ENCODE measurements at regions not wholly inside any gene's neighbourhood (a gene's known extent, or its start where the extent isn't known, plus 50 kb on each side); places are given as distances from the start of the nearest gene placed in this dataset.

DNA sequence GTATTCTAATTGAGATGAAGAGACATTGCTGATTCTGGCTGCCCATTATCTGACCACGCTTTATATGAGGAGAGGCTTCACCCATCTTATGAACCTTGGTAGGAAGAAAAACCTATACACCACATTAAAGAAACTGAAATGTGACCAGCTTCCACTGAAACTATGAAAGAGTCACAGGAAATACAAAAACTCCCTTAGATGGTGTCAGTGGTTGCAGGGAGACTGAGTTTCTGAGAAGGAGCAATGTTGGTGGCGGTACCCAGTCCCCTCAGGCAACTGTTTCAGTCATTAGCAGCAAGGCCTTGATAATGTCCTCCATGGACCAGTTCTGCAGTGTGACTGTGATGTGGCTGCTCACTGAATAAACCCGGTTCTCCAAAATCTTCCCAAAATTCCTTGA is 110.5 kb upstream of the FTMT start:
- Histone ChIP-seq H3K36me3 (no peaks in the 10 kb centered on the region), H3K27me3 (no peaks in the 10 kb centered on the region), H3K27ac (no peak overlapping the region), H3K4me1 (no peaks in the 10 kb centered on the region), H3K9me3 (no peaks in the 10 kb centered on the region), H3K4me3 (no peak overlapping the region)
- no peak for ATAC-seq
- no peak for TF ChIP-seq EP300 (IDR thresholded peaks at IDR 0.05)
- no peak for TF ChIP-seq POLR2AphosphoS5 (IDR thresholded peaks at IDR 0.05)
- TF ChIP-seq, protein P1, sequence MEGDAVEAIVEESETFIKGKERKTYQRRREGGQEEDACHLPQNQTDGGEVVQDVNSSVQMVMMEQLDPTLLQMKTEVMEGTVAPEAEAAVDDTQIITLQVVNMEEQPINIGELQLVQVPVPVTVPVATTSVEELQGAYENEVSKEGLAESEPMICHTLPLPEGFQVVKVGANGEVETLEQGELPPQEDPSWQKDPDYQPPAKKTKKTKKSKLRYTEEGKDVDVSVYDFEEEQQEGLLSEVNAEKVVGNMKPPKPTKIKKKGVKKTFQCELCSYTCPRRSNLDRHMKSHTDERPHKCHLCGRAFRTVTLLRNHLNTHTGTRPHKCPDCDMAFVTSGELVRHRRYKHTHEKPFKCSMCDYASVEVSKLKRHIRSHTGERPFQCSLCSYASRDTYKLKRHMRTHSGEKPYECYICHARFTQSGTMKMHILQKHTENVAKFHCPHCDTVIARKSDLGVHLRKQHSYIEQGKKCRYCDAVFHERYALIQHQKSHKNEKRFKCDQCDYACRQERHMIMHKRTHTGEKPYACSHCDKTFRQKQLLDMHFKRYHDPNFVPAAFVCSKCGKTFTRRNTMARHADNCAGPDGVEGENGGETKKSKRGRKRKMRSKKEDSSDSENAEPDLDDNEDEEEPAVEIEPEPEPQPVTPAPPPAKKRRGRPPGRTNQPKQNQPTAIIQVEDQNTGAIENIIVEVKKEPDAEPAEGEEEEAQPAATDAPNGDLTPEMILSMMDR (IDR thresholded peaks at IDR 0.05), result no peak
- no peak for TF ChIP-seq POLR2A (IDR thresholded peaks at IDR 0.05)
- 95 to 100% methylated on average over 1 to 3 of the region's 3 CpGs for WGBS, 2 donors (ENCODE audit: low coverage in 1 of 2)

DNA sequence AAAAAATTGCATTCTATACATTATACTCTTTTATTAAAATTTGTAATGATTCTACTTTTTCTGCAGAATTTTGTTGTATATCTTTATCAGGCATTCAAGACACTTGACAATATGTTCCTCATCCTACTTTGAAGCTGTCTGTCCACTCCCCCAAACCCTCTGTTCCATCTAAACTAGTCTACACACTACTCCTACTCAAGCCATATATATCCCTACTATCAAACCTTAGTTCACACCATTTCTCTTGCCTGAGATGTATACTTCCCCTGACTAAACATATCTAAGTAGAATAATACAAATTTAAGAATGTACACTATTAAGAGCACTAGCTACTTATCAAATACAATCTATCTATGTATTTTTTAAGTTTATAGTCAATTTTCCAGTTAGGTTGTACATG is 107.1 kb upstream of the FTMT start:
- H3K27ac ChIP-seq, result no peak overlapping the region
- ATAC-seq, result no peak
- H3K36me3 ChIP-seq, result no peaks in the 10 kb centered on the region
- no peaks in the 10 kb centered on the region for H3K9me3 ChIP-seq
- H3K4me1 ChIP-seq, result no peaks in the 10 kb centered on the region
- H3K4me3 ChIP-seq, result no peak overlapping the region
- no peaks in the 10 kb centered on the region for H3K27me3 ChIP-seq
- TF ChIP-seq, protein P1 (IDR thresholded peaks at IDR 0.05), result no peak
- TF ChIP-seq POLR2AphosphoS5 (IDR thresholded peaks at IDR 0.05), result no peak
- TF ChIP-seq POLR2A (IDR thresholded peaks at IDR 0.05), result no peak
- TF ChIP-seq EP300 (IDR thresholded peaks at IDR 0.05), result no peak

DNA sequence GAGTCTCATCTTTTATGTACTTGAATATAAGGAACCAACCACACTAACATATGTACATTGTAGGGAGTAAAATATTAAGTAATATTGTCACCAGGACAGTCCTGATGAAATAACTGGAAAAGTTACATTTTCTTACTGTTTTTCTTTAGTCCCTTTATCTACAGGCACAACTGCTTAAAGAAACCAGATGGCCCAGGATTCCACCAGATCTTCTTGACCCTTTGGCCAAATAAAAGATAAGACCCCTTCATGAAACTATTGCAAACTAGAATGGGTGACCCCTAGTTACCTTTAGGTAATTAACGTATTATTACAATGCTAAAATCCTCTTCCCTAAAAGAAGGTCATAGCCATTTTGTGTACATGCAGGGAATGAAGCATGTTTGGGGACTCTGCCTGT is 106.3 kb upstream of the FTMT start:
- H3K27ac ChIP-seq, result no peak overlapping the region
- no peaks in the 10 kb centered on the region for H3K27me3 ChIP-seq
- TF ChIP-seq EP300 (IDR thresholded peaks at IDR 0.05) (no peak), POLR2AphosphoS5 (IDR thresholded peaks at IDR 0.05) (no peak), POLR2A (IDR thresholded peaks at IDR 0.05) (no peak)
- TF ChIP-seq, protein P1 (IDR thresholded peaks at IDR 0.05), result no peak
- no peak for ATAC-seq
- WGBS, 2 donors (ENCODE audit: low coverage in 1 of 2), result 67 to 86% methylated on average over 1 of the region's 1 CpG
- no peaks in the 10 kb centered on the region for H3K9me3 ChIP-seq
- no peak overlapping the region for H3K4me3 ChIP-seq
- H3K4me1 ChIP-seq, result no peaks in the 10 kb centered on the region
- H3K36me3 ChIP-seq, result no peaks in the 10 kb centered on the region

DNA sequence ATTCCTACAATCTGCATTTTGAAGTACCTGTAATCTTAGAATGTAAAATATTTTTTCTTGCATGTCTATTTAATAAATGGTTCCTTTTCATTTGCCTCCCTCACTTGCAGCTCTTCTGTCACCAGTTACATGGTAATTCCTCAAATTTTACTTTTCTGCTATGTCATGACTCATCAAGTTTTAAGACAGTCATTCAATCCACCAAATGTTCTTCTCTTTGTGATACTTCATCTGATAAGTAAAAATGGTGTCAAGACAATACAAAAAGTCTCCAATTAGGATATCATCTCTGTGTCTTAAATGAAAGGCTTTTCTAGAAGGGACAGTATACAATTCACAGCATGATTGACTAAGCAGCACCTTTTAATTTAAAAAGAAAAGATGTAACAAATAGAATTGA is 104.9 kb upstream of the FTMT start:
- Histone ChIP-seq H3K4me1 (no peaks in the 10 kb centered on the region), H3K4me3 (no peak overlapping the region), H3K27me3 (no peaks in the 10 kb centered on the region), H3K27ac (no peak overlapping the region), H3K9me3 (no peaks in the 10 kb centered on the region), H3K36me3 (no peaks in the 10 kb centered on the region)
- no peak for ATAC-seq
- TF ChIP-seq POLR2A (IDR thresholded peaks at IDR 0.05), result no peak
- TF ChIP-seq, protein P1 (IDR thresholded peaks at IDR 0.05), result no peak
- no peak for TF ChIP-seq POLR2AphosphoS5 (IDR thresholded peaks at IDR 0.05)
- TF ChIP-seq EP300 (IDR thresholded peaks at IDR 0.05), result no peak

DNA sequence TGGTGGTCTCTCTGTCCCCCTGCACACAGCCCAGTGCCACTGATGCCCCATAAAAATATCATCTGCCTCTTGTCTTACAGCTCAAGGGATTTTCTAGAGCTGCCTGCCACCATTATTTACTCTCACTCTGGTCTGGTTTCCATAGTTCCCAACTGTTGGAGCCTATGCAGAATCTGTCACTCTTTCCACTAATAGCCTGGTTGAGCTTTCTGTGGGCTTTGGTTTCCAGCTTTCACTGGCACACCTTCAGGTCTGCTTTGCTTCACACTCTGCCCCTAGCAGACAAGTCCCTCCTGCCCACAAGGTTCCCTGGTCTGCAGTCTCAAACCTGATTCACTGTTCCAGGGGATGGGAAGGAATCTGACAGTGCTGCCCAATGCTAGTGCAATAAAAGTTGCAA is 103.0 kb upstream of the FTMT start:
- Histone ChIP-seq H3K4me1 (no peaks in the 10 kb centered on the region), H3K9me3 (no peaks in the 10 kb centered on the region), H3K27me3 (no peaks in the 10 kb centered on the region), H3K36me3 (no peaks in the 10 kb centered on the region), H3K27ac (no peak overlapping the region), H3K4me3 (no peak overlapping the region)
- TF ChIP-seq, protein P1 (IDR thresholded peaks at IDR 0.05), result no peak
- no peak for TF ChIP-seq POLR2AphosphoS5 (IDR thresholded peaks at IDR 0.05)
- ATAC-seq, result no peak
